ENCODE measurements at regions not wholly inside any gene's neighbourhood (a gene's known extent, or its start where the extent isn't known, plus 50 kb on each side); places are given as distances from the start of the nearest gene placed in this dataset.

DNA sequence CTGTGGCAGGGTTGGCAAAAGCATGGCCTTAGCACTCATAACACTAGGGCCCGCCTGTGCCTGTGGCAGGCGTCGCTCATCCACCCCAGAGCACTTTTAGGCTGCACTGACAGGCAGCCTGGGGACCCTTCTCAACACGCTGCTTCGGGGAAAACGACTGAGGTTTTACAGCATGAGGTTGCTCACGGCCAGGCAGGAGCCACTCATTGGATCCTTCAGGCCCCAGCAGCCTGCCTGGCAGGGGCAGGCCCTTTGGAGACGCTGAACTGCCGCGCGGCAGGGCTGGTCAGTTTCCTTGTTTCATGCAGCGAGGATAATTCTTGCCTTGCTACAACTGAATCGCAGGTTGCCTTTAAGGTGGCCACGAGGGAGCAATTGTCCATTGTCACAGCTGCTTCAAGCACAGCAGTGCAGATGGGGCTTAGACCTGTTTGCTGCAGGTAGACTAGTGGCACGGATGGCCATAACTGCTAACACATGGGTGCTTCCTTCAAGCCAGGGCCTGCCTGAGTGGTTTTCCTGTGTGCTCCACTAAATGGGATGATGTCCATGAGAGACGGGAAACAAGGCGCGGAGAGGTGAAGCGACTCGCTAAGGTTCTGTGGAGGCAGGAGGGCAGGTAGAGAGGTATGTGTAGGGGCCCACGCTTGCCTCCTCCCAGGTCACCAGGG lies 49.9 kb upstream of the HS6ST1 start:
- Mint-ChIP-seq H3K4me1 (peaks cover 0 to 2% (median 0%) of the 10 kb centered on the region in 4 donors), H3K27ac (no peak overlapping the region), H3K27me3 (no peaks in the 10 kb centered on the region), H3K4me3 (no peak overlapping the region), H3K36me3 (no peaks in the 10 kb centered on the region), H3K9me3 (peaks cover 0 to 2% (median 0%) of the 10 kb centered on the region in 7 donors)
- Histone ChIP-seq H3K27me3 (ENCODE audit: control insufficient read depth, insufficient read depth, low read length) (no peaks in the 10 kb centered on the region), H3K27ac (ENCODE audit: insufficient read depth, low read length, poor library complexity, severe bottlenecking) (no peak overlapping the region), H3K4me3 (ENCODE audit: low read depth, low read length) (no peak overlapping the region), H3K9me3 (ENCODE audit: control insufficient read depth in 2 of 2, low read length in 2 of 2) (no peaks in the 10 kb centered on the region), H3K4me1 (ENCODE audit: control insufficient read depth, insufficient read depth, low read length, poor library complexity, severe bottlenecking) (no peaks in the 10 kb centered on the region), H3K36me3 (ENCODE audit: control insufficient read depth, insufficient read depth, low read length) (no peaks in the 10 kb centered on the region)
- ATAC-seq (ENCODE audit: low read depth in 2 of 2) = no peak
- no peak for DNase-seq

DNA sequence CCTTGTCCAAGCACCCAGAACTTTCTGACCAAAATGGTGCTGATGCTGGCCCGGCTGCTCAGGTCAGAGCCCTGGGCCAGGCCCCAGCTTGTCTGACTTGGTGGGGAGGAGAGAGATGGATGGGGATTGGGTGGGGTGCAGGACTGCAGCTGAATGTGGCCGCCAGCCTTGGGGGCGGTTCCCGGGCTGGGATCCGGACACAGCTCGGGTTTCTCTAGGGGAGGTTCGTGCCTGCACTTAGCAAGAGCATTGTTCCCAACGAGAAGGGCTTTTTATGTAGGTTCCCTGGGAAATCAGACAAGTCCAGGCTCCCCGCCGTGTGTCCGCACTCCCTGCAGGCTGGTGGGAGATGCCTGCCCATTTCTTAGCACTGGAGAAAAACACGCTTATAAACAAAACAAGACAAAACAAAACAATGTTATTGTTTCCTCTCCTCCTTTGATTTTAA lies 50.5 kb upstream of the HS6ST1 start:
- H3K27me3 ChIP-seq (ENCODE audit: control insufficient read depth, insufficient read depth, low read length) = no peaks in the 10 kb centered on the region
- H3K27me3 Mint-ChIP-seq = no peaks in the 10 kb centered on the region

GRCh38 chr2:128369602-128370467 lies 51.2 kb upstream of the HS6ST1 start:
- Mint-ChIP-seq H3K36me3 (no peaks in the 10 kb centered on the region), H3K4me1 (peaks cover 0 to 2% (median 0%) of the 10 kb centered on the region in 4 donors), H3K27ac (no peak overlapping the region), H3K27me3 (no peaks in the 10 kb centered on the region), H3K9me3 (peaks cover 0 to 2% (median 0%) of the 10 kb centered on the region in 7 donors), H3K4me3 (no peak overlapping the region)
- H3K27ac ChIP-seq (ENCODE audit: insufficient read depth, low read length, poor library complexity, severe bottlenecking) = no peak overlapping the region
- H3K9me3 ChIP-seq (ENCODE audit: control insufficient read depth in 2 of 2, low read length in 2 of 2) = no peaks in the 10 kb centered on the region
- H3K36me3 ChIP-seq (ENCODE audit: control insufficient read depth, insufficient read depth, low read length) = no peaks in the 10 kb centered on the region
- no peak overlapping the region for H3K4me3 ChIP-seq (ENCODE audit: low read depth, low read length)
- ATAC-seq (ENCODE audit: low read depth in 2 of 2) (no peak), DNase-seq (no peak)
- H3K27me3 ChIP-seq (ENCODE audit: control insufficient read depth, insufficient read depth, low read length) = no peaks in the 10 kb centered on the region
- no peaks in the 10 kb centered on the region for H3K4me1 ChIP-seq (ENCODE audit: control insufficient read depth, insufficient read depth, low read length, poor library complexity, severe bottlenecking)

More for the DNA sequence above, 50.5 kb upstream of the HS6ST1 start:
- Mint-ChIP-seq H3K4me3 (no peak overlapping the region), H3K4me1 (peaks cover 0 to 2% (median 0%) of the 10 kb centered on the region in 4 donors), H3K36me3 (no peaks in the 10 kb centered on the region), H3K27ac (no peak overlapping the region), H3K9me3 (peaks cover 0 to 2% (median 0%) of the 10 kb centered on the region in 7 donors)
- Histone ChIP-seq H3K27ac (ENCODE audit: insufficient read depth, low read length, poor library complexity, severe bottlenecking) (no peak overlapping the region), H3K4me1 (ENCODE audit: control insufficient read depth, insufficient read depth, low read length, poor library complexity, severe bottlenecking) (no peaks in the 10 kb centered on the region), H3K4me3 (ENCODE audit: low read depth, low read length) (no peak overlapping the region), H3K36me3 (ENCODE audit: control insufficient read depth, insufficient read depth, low read length) (no peaks in the 10 kb centered on the region), H3K9me3 (ENCODE audit: control insufficient read depth in 2 of 2, low read length in 2 of 2) (no peaks in the 10 kb centered on the region)
- DNase-seq (no peak), ATAC-seq (ENCODE audit: low read depth in 2 of 2) (no peak)

GRCh38 chr2:128370468-128371247 lies 52.0 kb upstream of the HS6ST1 start:
- Mint-ChIP-seq H3K36me3 (no peaks in the 10 kb centered on the region), H3K4me3 (no peak overlapping the region), H3K9me3 (peaks cover 0 to 2% (median 0%) of the 10 kb centered on the region in 7 donors), H3K27me3 (no peaks in the 10 kb centered on the region), H3K27ac (no peak overlapping the region), H3K4me1 (peaks cover 0 to 2% (median 0%) of the 10 kb centered on the region in 4 donors)
- no peaks in the 10 kb centered on the region for H3K36me3 ChIP-seq (ENCODE audit: control insufficient read depth, insufficient read depth, low read length)
- H3K27ac ChIP-seq (ENCODE audit: insufficient read depth, low read length, poor library complexity, severe bottlenecking) = no peak overlapping the region
- ATAC-seq (ENCODE audit: low read depth in 2 of 2) (no peak), DNase-seq (no peak)
- H3K4me3 ChIP-seq (ENCODE audit: low read depth, low read length) = no peak overlapping the region
- no peaks in the 10 kb centered on the region for H3K27me3 ChIP-seq (ENCODE audit: control insufficient read depth, insufficient read depth, low read length)
- no peaks in the 10 kb centered on the region for H3K4me1 ChIP-seq (ENCODE audit: control insufficient read depth, insufficient read depth, low read length, poor library complexity, severe bottlenecking)
- no peaks in the 10 kb centered on the region for H3K9me3 ChIP-seq (ENCODE audit: control insufficient read depth in 2 of 2, low read length in 2 of 2)

DNA sequence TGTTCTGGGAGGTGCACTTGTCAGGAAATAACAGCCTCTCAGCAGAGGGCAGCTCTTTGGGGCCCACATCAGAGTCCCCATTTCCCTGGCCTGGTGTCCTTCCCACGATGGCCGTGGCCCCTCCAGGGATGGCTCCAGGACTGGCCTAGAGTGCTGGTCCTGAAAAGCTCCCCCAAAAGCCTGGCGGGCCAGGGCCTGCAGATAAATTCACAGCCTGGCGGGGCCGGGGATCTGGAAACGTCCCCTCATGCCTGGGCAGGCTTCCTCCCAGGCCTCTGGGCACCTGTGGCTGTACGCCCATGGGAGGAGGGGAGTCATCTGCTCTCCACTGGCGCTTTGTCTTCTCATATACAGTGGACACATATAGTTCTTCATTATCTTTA lies 52.6 kb upstream of the HS6ST1 start:
- Mint-ChIP-seq H3K4me3 (no peak overlapping the region), H3K27ac (no peak overlapping the region), H3K9me3 (peaks cover 0 to 2% (median 0%) of the 10 kb centered on the region in 7 donors), H3K36me3 (no peaks in the 10 kb centered on the region), H3K4me1 (peaks cover 0 to 2% (median 0%) of the 10 kb centered on the region in 4 donors), H3K27me3 (no peaks in the 10 kb centered on the region)
- Histone ChIP-seq H3K36me3 (ENCODE audit: control insufficient read depth, insufficient read depth, low read length) (no peaks in the 10 kb centered on the region), H3K27me3 (ENCODE audit: control insufficient read depth, insufficient read depth, low read length) (no peaks in the 10 kb centered on the region), H3K27ac (ENCODE audit: insufficient read depth, low read length, poor library complexity, severe bottlenecking) (no peak overlapping the region), H3K4me1 (ENCODE audit: control insufficient read depth, insufficient read depth, low read length, poor library complexity, severe bottlenecking) (no peaks in the 10 kb centered on the region), H3K9me3 (ENCODE audit: control insufficient read depth in 2 of 2, low read length in 2 of 2) (no peaks in the 10 kb centered on the region), H3K4me3 (ENCODE audit: low read depth, low read length) (no peak overlapping the region)
- ATAC-seq (ENCODE audit: low read depth in 2 of 2) (no peak), DNase-seq (no peak)

- no peak overlapping the region for H3K4me3 Mint-ChIP-seq
- H3K4me1 Mint-ChIP-seq = peaks cover 0 to 2% (median 0%) of the 10 kb centered on the region in 4 donors
- H3K36me3 ChIP-seq (ENCODE audit: control insufficient read depth, insufficient read depth, low read length) = no peaks in the 10 kb centered on the region
- no peaks in the 10 kb centered on the region for H3K4me1 ChIP-seq (ENCODE audit: control insufficient read depth, insufficient read depth, low read length, poor library complexity, severe bottlenecking)
- H3K27ac ChIP-seq (ENCODE audit: insufficient read depth, low read length, poor library complexity, severe bottlenecking) = no peak overlapping the region
- peaks cover 0 to 2% (median 0%) of the 10 kb centered on the region in 7 donors for H3K9me3 Mint-ChIP-seq
- no peak overlapping the region for H3K4me3 ChIP-seq (ENCODE audit: low read depth, low read length)
- H3K27ac Mint-ChIP-seq = no peak overlapping the region
- no peak for ATAC-seq (ENCODE audit: low read depth in 2 of 2)
- no peak for DNase-seq
- no peaks in the 10 kb centered on the region for H3K27me3 Mint-ChIP-seq
- H3K27me3 ChIP-seq (ENCODE audit: control insufficient read depth, insufficient read depth, low read length) = no peaks in the 10 kb centered on the region
- no peaks in the 10 kb centered on the region for H3K9me3 ChIP-seq (ENCODE audit: control insufficient read depth in 2 of 2, low read length in 2 of 2)
- H3K36me3 Mint-ChIP-seq = no peaks in the 10 kb centered on the region
Observed at GRCh38 chr2:128371648-128372345, 53.1 kb upstream of the HS6ST1 start.

Measured in CD4-positive, CD25-positive, alpha-beta regulatory T cell (primary cell).